ENCODE measurements at regions not wholly inside any gene's neighbourhood (a gene's known extent, or its start where the extent isn't known, plus 50 kb on each side); places are given as distances from the start of the nearest gene placed in this dataset.

GRCh38 chr1:221987860-221988520 lies 246.1 kb upstream of the DUSP10 start:
- H2AFZ ChIP-seq: no peak overlapping the region
- intact Hi-C loops (cut with micrococcal nuclease; ENCODE audit: unreplicated experiment): loop anchor here (10.0 kb wide), 1 partner anchor 513 kb away; no protein-coding TSS in a partner anchor
- H3K36me3 ChIP-seq (ENCODE audit: low read depth): peaks cover 9% of the 10 kb centered on the region; the same call in 1 of the 2 replicates
- no TSS peak for BruUV-seq (replicated peaks)
- peaks cover 9% of the 10 kb centered on the region; the same call in 1 of the 2 replicates for H3K9me3 ChIP-seq (ENCODE audit: insufficient read depth, low read depth)
- no peaks in the 10 kb centered on the region for H3K79me2 ChIP-seq (ENCODE audit: low read depth)
- H3F3A ChIP-seq (ENCODE audit: insufficient read depth, low read depth): peaks cover 34% of the 10 kb centered on the region
- H3K4me1 ChIP-seq (replicated peaks; ENCODE audit: insufficient read depth): 0 out of 2 replicates have a peak, but pooled peaks cover 9% of the 10 kb centered on the region
- TF ChIP-seq CTCF (conservative IDR thresholded peaks at IDR 0.05) (no peak), EZH2 (IDR thresholded peaks at IDR 0.05; ENCODE audit: low read depth) (no peak)
- no peaks in the 10 kb centered on the region for H3K9me2 ChIP-seq (ENCODE audit: insufficient read depth)
- H4K20me1 ChIP-seq (ENCODE audit: insufficient read depth): no peaks in the 10 kb centered on the region
- CTCF ChIA-PET: no interaction called here
- no peak overlapping the region for H3K4me3 ChIP-seq
- POLR2A ChIA-PET (ENCODE audit: unreplicated experiment): interaction anchor here (0.8 kb wide), 1 partner anchor 167 kb away, joined by 5 read pairs; no protein-coding TSS in a partner anchor
- no peak overlapping the region for H3K4me2 ChIP-seq
- DNase-seq: peak in 1 of 2 experiments; percentile 55
- no peaks in the 10 kb centered on the region for H3K27me3 ChIP-seq (ENCODE audit: insufficient read depth, low read depth)
- peak overlapping the region; percentile 36 for H3K27ac ChIP-seq

GRCh38 chr1:221983444-221983843 lies 241.6 kb upstream of the DUSP10 start:
- ChIA-PET CTCF (no interaction called here), POLR2A (ENCODE audit: unreplicated experiment) (interaction anchor here (0.7 kb wide), 2 partner anchors 8 to 26 kb away, joined by 5 to 25 read pairs; no protein-coding TSS in a partner anchor)
- no peaks in the 10 kb centered on the region for H3K9me2 ChIP-seq (ENCODE audit: insufficient read depth)
- H4K20me1 ChIP-seq (ENCODE audit: insufficient read depth): no peaks in the 10 kb centered on the region
- no peak overlapping the region for H2AFZ ChIP-seq
- no peak overlapping the region for H3K4me3 ChIP-seq
- TF ChIP-seq CTCF (conservative IDR thresholded peaks at IDR 0.05): no peak
- no peak for TF ChIP-seq EZH2 (IDR thresholded peaks at IDR 0.05; ENCODE audit: low read depth)
- no peak overlapping the region for H3K4me2 ChIP-seq
- DNase-seq: no peak
- 0 out of 2 replicates have a peak, but pooled peaks cover 9% of the 10 kb centered on the region for H3K4me1 ChIP-seq (replicated peaks; ENCODE audit: insufficient read depth)
- peaks cover 4% of the 10 kb centered on the region; the same call in 1 of the 2 replicates for H3K79me2 ChIP-seq (ENCODE audit: low read depth)
- peaks cover 71% of the 10 kb centered on the region for H3F3A ChIP-seq (ENCODE audit: insufficient read depth, low read depth)
- H3K9me3 ChIP-seq (ENCODE audit: insufficient read depth, low read depth): peaks cover 9% of the 10 kb centered on the region
- intact Hi-C loops (cut with micrococcal nuclease; ENCODE audit: unreplicated experiment): loop anchor here (10.0 kb wide), 1 partner anchor 509 kb away; no protein-coding TSS in a partner anchor
- H3K27me3 ChIP-seq (ENCODE audit: insufficient read depth, low read depth): no peaks in the 10 kb centered on the region
- no TSS peak for BruUV-seq (replicated peaks)
- H3K27ac ChIP-seq: no peak overlapping the region
- peaks cover 33% of the 10 kb centered on the region for H3K36me3 ChIP-seq (ENCODE audit: low read depth)

- Histone ChIP-seq H3K4me2 (no peak overlapping the region), H3K4me1 (replicated peaks; ENCODE audit: insufficient read depth) (no peaks in the 10 kb centered on the region), H4K20me1 (ENCODE audit: insufficient read depth) (no peaks in the 10 kb centered on the region), H3K79me2 (ENCODE audit: low read depth) (peaks cover 4% of the 10 kb centered on the region; the same call in 1 of the 2 replicates), H3K27ac (0 out of 2 replicates have a peak overlapping the region, but pooled peaks have one; percentile 13), H2AFZ (no peak overlapping the region), H3K27me3 (ENCODE audit: insufficient read depth, low read depth) (no peaks in the 10 kb centered on the region), H3K9me2 (ENCODE audit: insufficient read depth) (no peaks in the 10 kb centered on the region), H3K36me3 (ENCODE audit: low read depth) (peaks cover 33% of the 10 kb centered on the region), H3K9me3 (ENCODE audit: insufficient read depth, low read depth) (peaks cover 9% of the 10 kb centered on the region), H3F3A (ENCODE audit: insufficient read depth, low read depth) (peaks cover 62% of the 10 kb centered on the region), H3K4me3 (no peak overlapping the region)
- BruUV-seq (replicated peaks): no TSS peak
- intact Hi-C loops (cut with micrococcal nuclease; ENCODE audit: unreplicated experiment): loop anchor here (10.0 kb wide), 1 partner anchor 507 kb away; no protein-coding TSS in a partner anchor
- ChIA-PET CTCF (no interaction called here), POLR2A (ENCODE audit: unreplicated experiment) (interaction anchor here (0.7 kb wide), 1 partner anchor 28 kb away, joined by 10 read pairs; no protein-coding TSS in a partner anchor)
- TF ChIP-seq EZH2 (IDR thresholded peaks at IDR 0.05; ENCODE audit: low read depth) (no peak), CTCF (conservative IDR thresholded peaks at IDR 0.05) (no peak)
- no peak for DNase-seq
These were observed 239.6 kb upstream of the DUSP10 start for GRCh38 chr1:221981461-221981860.

Measured in PC-9 (cell line).